ENCODE measurements at regions not wholly inside any gene's neighbourhood (a gene's known extent, or its start where the extent isn't known, plus 50 kb on each side); places are given as distances from the start of the nearest gene placed in this dataset.
A peak's percentile ranks its signal among the peaks of the same experiment; 100 is the strongest.

DNA sequence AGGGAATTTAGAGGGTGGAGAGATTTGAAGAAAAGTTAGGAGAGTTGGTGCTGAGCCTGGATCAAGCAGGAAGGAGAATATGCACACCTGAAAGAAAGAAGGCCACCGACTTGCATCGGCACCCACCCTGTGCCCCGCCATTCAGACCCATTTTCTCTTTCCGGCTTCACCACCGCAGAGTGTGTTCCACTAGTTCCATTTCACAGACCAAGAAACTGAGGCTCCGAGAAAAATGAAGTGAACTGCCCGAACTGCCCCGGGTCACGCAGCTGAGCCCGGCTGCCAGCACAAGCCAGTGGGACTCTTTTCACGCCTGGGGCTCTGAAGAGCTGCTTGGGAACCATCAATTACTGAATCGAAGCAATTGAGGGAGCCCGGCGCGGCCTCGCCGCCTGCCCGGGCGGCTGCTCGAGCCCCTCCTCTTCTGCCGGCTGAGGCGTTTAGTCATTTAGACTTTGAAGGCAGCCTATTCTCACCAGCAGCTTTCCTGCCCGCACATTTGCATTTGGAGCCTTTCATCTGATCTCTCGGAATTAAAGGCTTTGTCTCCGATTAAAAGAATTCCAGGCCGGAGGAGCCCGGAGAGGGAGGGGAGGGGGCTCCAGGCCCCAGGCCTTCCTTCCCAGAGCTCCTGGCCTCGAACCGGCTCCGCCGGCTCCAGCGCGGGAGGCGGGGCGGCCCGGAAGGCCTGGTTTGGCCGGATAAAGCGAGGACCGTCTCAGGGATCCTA, 140.2 kb upstream of the PJA1 start:
- DNase-seq (ENCODE audit: low read depth): no peak

GRCh38 chrX:69303231-69303630, 138.0 kb upstream of the PJA1 start:
- no peak for DNase-seq (ENCODE audit: low read depth)

DNA sequence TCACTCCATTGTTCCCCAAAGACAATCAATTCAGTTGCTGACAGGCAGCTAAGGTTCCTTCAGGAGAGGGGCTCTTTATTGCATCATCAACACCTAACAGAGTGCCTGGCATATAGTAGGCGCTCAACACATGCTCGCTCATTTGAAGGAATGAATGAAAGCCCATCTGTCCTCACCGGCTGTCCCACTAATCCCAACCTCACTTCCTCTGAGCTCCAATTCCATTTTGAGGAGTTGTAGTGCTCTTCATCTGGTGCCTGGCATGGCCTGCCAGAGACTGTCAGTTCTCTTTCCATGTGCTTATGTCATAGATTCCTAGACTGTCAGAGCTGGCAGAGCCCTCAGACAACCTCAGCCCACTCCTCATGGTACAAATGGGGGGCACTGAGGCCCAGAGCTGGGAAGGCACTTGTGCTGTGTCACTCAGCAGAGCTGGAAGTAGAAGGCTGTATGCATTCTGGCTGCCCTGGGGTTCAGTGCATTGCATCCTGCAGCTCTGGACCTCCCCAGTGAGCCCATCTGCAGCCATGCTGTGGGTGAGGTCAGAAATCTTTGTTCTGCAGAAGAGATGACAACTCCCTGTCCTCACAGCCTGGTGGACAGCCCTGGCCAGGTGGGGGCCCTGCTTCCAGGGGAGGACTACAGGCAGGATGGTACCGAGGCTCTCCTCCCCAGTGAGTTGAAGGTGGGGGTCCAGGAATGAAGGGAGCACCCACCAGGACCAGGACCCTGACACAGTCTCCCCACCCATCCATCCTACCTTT, 134.9 kb upstream of the PJA1 start:
- no peak for DNase-seq (ENCODE audit: low read depth)

- DNase-seq (ENCODE audit: low read depth): no peak
These were observed 134.0 kb upstream of the PJA1 start for GRCh38 chrX:69299285-69299684.

GRCh38 chrX:69298466-69299140, 133.3 kb upstream of the PJA1 start:
- peak; percentile 26 for DNase-seq (ENCODE audit: low read depth)

- DNase-seq (ENCODE audit: low read depth): no peak
These were observed 132.3 kb upstream of the PJA1 start for GRCh38 chrX:69297506-69297905.

DNA sequence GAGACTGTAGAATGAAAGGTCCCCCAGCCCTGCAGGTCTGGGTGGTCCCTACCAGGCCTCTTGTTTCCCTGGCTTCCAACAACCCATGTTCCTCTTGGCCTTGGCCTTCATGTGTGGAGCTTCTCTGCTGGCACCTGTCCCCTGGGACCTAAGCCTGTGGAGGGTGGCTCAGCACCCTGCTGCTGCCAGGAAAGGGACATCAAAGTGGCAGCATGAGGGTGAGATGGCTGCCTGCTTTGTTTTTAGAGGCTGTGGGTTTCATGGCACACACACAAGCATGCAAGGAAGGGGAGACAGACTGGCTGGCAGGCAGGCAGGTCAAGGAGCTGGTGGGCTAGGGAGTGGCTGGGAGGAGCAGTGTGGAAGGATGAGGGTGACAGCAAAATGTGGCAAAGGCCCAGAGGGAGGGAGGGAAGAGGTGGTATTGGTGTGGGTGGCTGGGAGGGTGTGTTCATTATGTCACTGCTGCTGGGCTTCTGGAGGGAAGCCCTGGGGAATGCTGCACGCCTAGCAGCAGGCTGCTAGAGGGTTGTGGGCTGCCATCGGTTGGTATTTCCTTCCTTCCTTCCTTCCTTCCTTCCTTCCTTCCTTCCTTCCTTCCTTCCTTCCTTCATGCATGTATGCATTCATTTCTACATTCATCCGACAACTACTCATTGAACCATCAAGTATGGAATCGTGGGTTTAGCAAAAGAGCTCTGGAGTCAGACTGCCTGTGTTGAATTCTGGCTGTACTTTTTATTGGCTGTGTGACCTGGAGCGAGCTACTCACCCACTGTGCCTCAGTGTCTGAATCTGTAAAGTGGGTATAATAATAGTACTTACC, 128.7 kb upstream of the PJA1 start:
- no peak for DNase-seq (ENCODE audit: low read depth)

GRCh38 chrX:69291116-69291515, 125.9 kb upstream of the PJA1 start:
- DNase-seq (ENCODE audit: low read depth): no peak

DNA sequence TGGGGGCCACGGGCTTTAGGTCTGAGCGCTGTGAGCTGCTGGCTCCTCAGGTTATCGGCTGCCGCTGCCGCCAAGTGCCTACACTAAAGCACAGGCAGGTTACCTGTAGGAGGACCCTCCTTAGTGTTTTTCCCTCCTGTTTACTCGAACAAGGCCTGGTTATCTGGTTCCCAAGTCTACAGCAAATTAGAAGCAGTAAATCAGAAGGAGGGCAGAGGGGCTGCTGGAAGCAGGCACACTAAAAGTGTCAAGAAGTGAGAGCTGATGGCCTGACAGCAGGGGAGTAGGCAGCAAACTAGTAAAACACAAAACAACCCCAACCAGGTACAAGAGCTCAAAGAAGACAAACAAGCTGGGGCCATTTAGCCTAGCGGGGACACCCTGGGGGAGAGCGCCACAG, 125.0 kb upstream of the PJA1 start:
- DNase-seq (ENCODE audit: low read depth): no peak

GRCh38 chrX:69289793-69290123, 124.5 kb upstream of the PJA1 start:
- no peak for DNase-seq (ENCODE audit: low read depth)

GRCh38 chrX:69289046-69289792, 124.0 kb upstream of the PJA1 start:
- no peak for DNase-seq (ENCODE audit: low read depth)

- no peak for DNase-seq (ENCODE audit: low read depth)
These were observed 121.8 kb upstream of the PJA1 start for GRCh38 chrX:69287095-69287494.

- DNase-seq (ENCODE audit: low read depth): no peak
These were observed 121.3 kb upstream of the PJA1 start for GRCh38 chrX:69286565-69286906.

DNA sequence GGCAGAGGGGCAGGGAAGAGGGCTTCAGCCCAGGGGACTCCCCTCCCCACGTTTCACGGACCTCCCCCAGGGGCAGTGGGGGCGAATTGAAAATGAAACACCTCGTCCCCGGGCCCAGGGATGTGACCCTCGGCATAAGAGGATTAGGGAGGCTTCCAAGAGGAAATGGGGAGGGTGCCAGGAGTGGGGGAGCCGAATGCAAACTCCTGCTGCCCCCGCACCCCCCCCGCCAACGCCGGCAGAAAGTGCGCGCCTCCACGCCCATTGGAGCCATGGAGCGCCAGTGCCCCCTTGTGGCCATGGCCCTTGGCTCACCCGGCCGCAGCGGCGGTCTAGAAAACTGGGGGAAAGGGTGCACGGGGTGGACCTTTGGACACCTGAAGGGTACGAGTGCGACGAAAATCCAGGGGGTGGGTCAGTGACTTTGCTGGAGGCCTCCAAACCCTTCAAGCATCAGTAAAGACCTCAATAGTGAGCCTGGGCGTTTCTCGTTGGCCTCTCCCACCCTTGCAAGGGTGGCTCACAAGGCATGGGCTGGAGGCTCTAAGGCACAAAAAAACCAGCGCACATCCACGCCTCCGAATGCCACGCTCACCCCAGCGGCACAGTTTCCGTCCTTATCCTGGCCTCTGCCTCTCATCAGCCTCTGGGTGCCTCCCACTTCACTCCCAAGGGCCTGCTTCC, 120.8 kb upstream of the PJA1 start:
- peak; percentile 30 for DNase-seq (ENCODE audit: low read depth)

- no peak for DNase-seq (ENCODE audit: low read depth)
These were observed 120.2 kb upstream of the PJA1 start for GRCh38 chrX:69285401-69285877.

- DNase-seq (ENCODE audit: low read depth): no peak
These were observed 119.2 kb upstream of the PJA1 start for GRCh38 chrX:69284491-69284890.

DNA sequence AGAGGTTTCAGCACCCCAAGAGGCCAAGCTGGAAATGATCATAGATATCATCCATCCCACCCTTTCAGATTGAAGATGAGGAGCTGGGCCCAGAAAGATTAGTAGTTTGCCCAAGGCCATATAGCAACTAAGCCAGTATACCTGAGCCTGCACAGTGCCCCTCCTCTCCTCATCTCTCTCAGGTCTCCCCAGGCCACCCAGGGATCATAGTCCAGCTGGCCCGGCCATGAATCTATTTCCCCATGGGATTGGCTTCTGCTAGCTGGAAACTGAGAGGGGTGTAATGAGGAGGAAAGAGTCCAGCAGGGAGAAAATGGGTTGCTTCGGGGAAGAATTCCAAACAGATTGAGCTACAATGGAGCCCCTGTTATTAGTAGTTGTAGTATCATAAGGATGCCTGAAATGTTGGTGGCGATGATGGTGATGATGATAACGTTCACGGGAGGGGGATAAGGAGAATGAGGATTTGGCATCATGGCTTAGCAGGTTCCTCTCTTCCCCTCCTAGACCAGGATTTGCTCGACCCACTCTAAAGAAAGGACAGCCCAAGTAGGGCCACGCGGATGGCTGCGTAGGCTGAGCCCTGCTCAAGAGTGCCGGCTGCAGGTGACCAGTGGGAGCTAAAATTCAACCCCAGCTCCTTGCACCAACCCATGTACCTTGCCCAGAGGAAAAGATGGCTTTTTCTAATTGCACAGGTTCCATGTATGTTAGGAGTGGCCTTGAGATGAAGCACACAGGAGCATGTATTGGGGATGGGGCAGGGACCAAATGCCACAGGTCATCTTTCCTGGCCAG, 117.8 kb upstream of the PJA1 start:
- no peak for DNase-seq (ENCODE audit: low read depth)

DNA sequence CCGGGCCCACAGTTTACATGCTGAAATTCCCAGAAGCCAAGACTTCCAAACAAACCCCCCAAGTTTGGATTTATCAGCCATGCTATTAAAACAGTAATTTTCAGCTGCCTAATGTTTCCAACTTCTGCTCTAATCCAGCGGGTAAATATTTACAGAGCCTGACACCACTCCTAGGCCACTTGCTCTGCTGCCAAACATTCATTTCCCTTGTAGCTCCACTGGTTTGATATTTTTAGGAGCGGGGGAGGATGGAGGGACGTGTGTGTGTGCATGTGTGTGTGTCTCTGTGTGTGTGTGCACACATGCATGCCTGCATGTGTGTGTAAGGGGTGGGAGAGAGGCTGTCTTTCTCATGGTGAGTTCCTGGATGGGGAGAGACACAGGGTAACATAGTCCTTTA, 115.7 kb upstream of the PJA1 start:
- no peak for DNase-seq (ENCODE audit: low read depth)

DNA sequence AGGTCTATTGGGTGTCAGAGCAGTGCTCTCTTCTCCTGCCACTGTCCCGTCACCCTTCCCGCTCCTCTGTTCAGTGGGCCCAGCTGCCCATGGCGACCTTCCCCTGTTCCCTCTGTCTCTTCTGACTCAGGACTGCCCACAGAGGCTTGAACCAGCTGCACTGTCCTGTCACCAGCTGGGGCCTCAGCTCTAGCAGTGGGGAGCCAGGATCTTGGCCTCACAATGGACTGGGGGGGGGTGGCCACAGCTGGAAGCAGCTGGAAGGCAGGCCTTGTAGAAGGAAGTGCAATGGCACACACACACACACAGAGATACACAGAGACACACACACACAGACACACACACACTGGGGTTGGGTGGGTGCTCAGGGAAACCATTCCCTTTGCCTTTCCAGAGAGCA, 114.0 kb upstream of the PJA1 start:
- DNase-seq (ENCODE audit: low read depth): no peak
